Lower leg skin (tissue), 3 donors: ENCODE measurements at regions not wholly inside any gene's neighbourhood (a gene's known extent, or its start where the extent isn't known, plus 50 kb on each side); places are given as distances from the start of the nearest gene placed in this dataset.

Source experiments
- POLR2A ChIP-seq, 2 donors: fragments of 450-650 bp; IDR thresholded peaks; one replicate each; pipeline ENCODE4 v1.6.1; 2016 to 2017; ENCODE audit warnings: antibody characterized with exemption in 2 of 2, mild to moderate bottlenecking in 1 of 2, moderate library complexity in 1 of 2
- TF ChIP-seq, protein P1 (sequence below), 3 donors: fragments of 450-650 bp; IDR thresholded peaks; one replicate each; pipeline ENCODE4 v1.5.1; 2016; ENCODE audit warnings: antibody characterized with exemption in 3 of 3, mild to moderate bottlenecking in 3 of 3, moderate library complexity in 2 of 3

DNA sequence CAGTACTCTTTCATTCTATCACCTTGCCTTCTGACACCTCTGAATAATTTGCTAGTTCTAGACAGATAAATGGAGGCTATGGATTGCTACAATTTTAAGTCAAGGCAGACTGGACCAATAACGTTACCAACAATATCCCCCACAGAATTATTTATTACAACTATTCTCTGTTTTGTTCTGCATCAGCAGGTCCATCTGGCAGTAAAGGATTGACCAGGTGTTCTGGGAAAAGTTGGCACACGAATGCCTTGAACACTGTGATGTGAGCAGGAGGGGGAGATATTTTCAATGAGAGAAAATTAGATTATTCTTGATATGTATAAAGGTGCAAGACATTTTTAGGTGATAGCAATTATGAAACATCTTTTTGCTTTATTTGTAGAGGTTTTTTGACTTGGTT, 718.8 kb upstream of the TMPRSS15 start:
- TF ChIP-seq, protein P1, sequence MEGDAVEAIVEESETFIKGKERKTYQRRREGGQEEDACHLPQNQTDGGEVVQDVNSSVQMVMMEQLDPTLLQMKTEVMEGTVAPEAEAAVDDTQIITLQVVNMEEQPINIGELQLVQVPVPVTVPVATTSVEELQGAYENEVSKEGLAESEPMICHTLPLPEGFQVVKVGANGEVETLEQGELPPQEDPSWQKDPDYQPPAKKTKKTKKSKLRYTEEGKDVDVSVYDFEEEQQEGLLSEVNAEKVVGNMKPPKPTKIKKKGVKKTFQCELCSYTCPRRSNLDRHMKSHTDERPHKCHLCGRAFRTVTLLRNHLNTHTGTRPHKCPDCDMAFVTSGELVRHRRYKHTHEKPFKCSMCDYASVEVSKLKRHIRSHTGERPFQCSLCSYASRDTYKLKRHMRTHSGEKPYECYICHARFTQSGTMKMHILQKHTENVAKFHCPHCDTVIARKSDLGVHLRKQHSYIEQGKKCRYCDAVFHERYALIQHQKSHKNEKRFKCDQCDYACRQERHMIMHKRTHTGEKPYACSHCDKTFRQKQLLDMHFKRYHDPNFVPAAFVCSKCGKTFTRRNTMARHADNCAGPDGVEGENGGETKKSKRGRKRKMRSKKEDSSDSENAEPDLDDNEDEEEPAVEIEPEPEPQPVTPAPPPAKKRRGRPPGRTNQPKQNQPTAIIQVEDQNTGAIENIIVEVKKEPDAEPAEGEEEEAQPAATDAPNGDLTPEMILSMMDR (IDR thresholded peaks at IDR 0.05), result no peak
- TF ChIP-seq POLR2A (IDR thresholded peaks at IDR 0.05), result no peak
